CD4-positive, alpha-beta T cell (primary cell): ENCODE measurements at regions not wholly inside any gene's neighbourhood (a gene's known extent, or its start where the extent isn't known, plus 50 kb on each side); places are given as distances from the start of the nearest gene placed in this dataset.

Source experiments
- ATAC-seq: fragments of 200-7000 bp; cut with Tn5 transposase; one replicate; pipeline ENCODE4 v1.10.0; 2022; ENCODE audit warnings: mild to moderate bottlenecking; ENCODE audit not compliant: poor library complexity
- CTCF ChIA-PET: fragments of 350-600 bp; sonication (Branson Sonifier 250); formaldehyde crosslinking; loops from one replicate; lab custom pipeline; 2021; ENCODE audit warnings: antibody characterized with exemption, inconsistent platforms; lab: Charles Lee
- POLR2A ChIA-PET: fragments of 350-600 bp; sonication (Branson Sonifier 250); formaldehyde crosslinking; loops from one replicate; lab custom pipeline; 2021; ENCODE audit warnings: antibody characterized with exemption, inconsistent platforms; lab: Charles Lee
- DNase-seq, 14 experiments: peaks; one replicate each; pipeline ENCODE4 v3.0.0-alpha.2; 2013 to 2020; ENCODE audit warnings: mixed read lengths in 2 of 14
- H3K27ac ChIP-seq, 2 donors: one replicate each; pipeline versions ENCODE4 v1.5.1 to v1.7.0; 2013; ENCODE audit warnings: low read length in 2 of 2, low read depth in 1 of 2, mild to moderate bottlenecking in 1 of 2
- H3K27me3 ChIP-seq, 2 experiments: 1 replicate in 1 of 2; 2 replicates in 1 of 2; pipeline versions ENCODE4 v1.6.1 to v1.7.0; 2013; ENCODE audit warnings: low read length in 2 of 2, control low read depth in 1 of 2, mild to moderate bottlenecking in 1 of 2, moderate library complexity in 1 of 2; ENCODE audit not compliant: insufficient read depth in 2 of 2, control insufficient read depth in 1 of 2
- H3K36me3 ChIP-seq: one replicate; pipeline ENCODE4 v1.6.1; 2013; ENCODE audit warnings: low read length, control low read depth; ENCODE audit not compliant: insufficient read depth
- H3K4me1 ChIP-seq: one replicate; pipeline ENCODE4 v1.6.1; 2013; ENCODE audit warnings: low read length, control low read depth; ENCODE audit not compliant: insufficient read depth
- H3K4me3 ChIP-seq: one replicate; pipeline ENCODE4 v1.5.1; 2013; ENCODE audit warnings: mild to moderate bottlenecking, low read length, moderate library complexity
- H3K9me3 ChIP-seq, 2 experiments: 1 replicate in 1 of 2; 2 replicates in 1 of 2; pipeline versions ENCODE4 v1.6.1 to v1.7.0; 2013; ENCODE audit warnings: low read length in 2 of 2, mild to moderate bottlenecking in 2 of 2, control low read depth in 1 of 2, moderate library complexity in 1 of 2; ENCODE audit not compliant: control insufficient read depth in 1 of 2, insufficient read depth in 1 of 2
- H3K27ac Mint-ChIP-seq: one replicate; pipeline ENCODE4 v1.8.0; 2020; ENCODE audit warnings: mixed read lengths
- H3K27me3 Mint-ChIP-seq: one replicate; pipeline ENCODE4 v1.8.0; 2021; ENCODE audit warnings: mixed read lengths
- H3K36me3 Mint-ChIP-seq: one replicate; pipeline ENCODE4 v1.8.0; 2021; ENCODE audit warnings: low read depth, mixed read lengths
- H3K4me1 Mint-ChIP-seq: one replicate; pipeline ENCODE4 v1.8.0; 2021; ENCODE audit warnings: low read depth, mixed read lengths
- H3K4me3 Mint-ChIP-seq: one replicate; pipeline ENCODE4 v1.8.0; 2020; ENCODE audit warnings: mild to moderate bottlenecking, mixed read lengths
- H3K9me3 Mint-ChIP-seq: one replicate; pipeline ENCODE4 v1.8.0; 2020; ENCODE audit warnings: mixed read lengths
- CTCF ChIP-seq: fragments of 200-600 bp; IDR thresholded peaks from one replicate; pipeline ENCODE4 v1.8.0; 2022; ENCODE audit warnings: antibody characterized with exemption, mild to moderate bottlenecking
- intact Hi-C, 2 experiments: fragments of 100-400 bp; cut with DNase I in 1 of 2; cut with micrococcal nuclease in 1 of 2; formaldehyde crosslinking; loops; one replicate each; pipeline versions ENCODE4 v1.15.1 to v1.9.0; 2023 to 2025; cut with DNase I, micrococcal nuclease

DNA sequence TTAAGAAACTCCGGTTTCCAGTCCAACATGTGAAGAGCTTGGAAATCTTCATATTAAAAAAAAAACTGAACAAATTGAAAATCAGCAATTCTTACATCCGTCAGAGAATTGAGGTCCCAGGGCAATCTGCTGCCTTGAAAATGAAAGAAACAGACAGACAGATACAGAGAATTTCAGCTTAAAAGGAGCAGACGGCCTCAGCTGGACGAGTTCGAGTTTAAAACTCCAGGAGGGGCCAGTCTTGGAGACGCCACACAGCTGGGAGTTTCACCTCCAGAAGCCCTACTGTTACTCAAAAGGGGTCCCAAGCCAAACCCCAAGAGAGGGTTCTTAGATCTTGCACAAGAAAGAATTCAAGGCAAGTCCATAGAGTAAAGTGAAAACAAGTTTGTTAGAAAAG lies 226.5 kb upstream of the ARL4C start:
- ChIA-PET POLR2A (no interaction called here), CTCF (no interaction called here)
- intact Hi-C loops: no loop called here
- H3K27me3 ChIP-seq: peaks cover 0 to 2% of the 10 kb centered on the region in 2 experiments
- peaks cover 15% of the 10 kb centered on the region for H3K27me3 Mint-ChIP-seq
- H3K4me1 ChIP-seq: no peaks in the 10 kb centered on the region
- no peak overlapping the region for H3K27ac ChIP-seq
- H3K4me3 ChIP-seq: no peak overlapping the region
- H3K27ac Mint-ChIP-seq: no peak overlapping the region
- no peak overlapping the region for H3K4me3 Mint-ChIP-seq
- ATAC-seq (no peak), DNase-seq (no peak)
- no peaks in the 10 kb centered on the region for H3K36me3 ChIP-seq
- no peak for TF ChIP-seq CTCF
- H3K9me3 Mint-ChIP-seq: no peaks in the 10 kb centered on the region
- no peaks in the 10 kb centered on the region for H3K36me3 Mint-ChIP-seq
- no peaks in the 10 kb centered on the region for H3K4me1 Mint-ChIP-seq
- no peaks in the 10 kb centered on the region for H3K9me3 ChIP-seq

- ChIA-PET CTCF (no interaction called here), POLR2A (no interaction called here)
- no peak overlapping the region for H3K4me3 Mint-ChIP-seq
- no peaks in the 10 kb centered on the region for H3K4me1 Mint-ChIP-seq
- H3K36me3 Mint-ChIP-seq: no peaks in the 10 kb centered on the region
- Histone ChIP-seq H3K36me3 (no peaks in the 10 kb centered on the region), H3K4me1 (no peaks in the 10 kb centered on the region), H3K27ac (no peak overlapping the region), H3K27me3 (peaks cover 0 to 2% of the 10 kb centered on the region in 2 experiments), H3K9me3 (no peaks in the 10 kb centered on the region), H3K4me3 (no peak overlapping the region)
- DNase-seq: no peak
- no peaks in the 10 kb centered on the region for H3K9me3 Mint-ChIP-seq
- ATAC-seq: no peak
- TF ChIP-seq CTCF: no peak
- no peak overlapping the region for H3K27ac Mint-ChIP-seq
- H3K27me3 Mint-ChIP-seq: peaks cover 10% of the 10 kb centered on the region
- intact Hi-C loops: no loop called here
Measured at GRCh38 chr2:234722176-234722575, 225.3 kb upstream of the ARL4C start.

DNA sequence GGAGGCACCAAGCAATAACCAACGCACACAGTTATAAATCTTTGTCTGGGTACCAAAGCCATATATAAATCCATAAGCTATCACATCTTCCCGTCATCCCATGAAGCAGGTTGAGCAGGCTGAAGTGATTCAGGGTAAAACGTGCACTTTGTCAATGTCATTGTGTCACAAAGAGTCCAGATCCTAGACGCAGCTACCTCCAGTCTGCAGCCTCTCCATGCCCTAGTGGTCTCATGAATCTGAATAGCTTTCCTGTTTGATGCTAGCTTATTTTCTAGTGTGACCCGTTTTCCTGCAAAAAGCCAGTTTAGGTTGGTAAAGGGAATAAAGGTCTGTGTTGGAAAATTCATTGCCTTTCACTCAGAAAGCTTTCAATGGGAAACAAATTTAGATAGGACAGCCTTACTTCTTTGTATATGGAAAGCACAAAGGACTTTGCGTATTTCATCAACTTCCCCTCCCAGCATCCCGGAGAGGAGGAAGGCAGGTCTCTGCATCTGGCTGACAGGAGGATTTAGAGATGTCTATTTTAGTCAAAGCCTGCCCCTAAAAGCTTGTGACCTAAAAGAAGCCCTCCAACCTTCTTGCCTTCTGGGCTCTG lies 222.3 kb upstream of the ARL4C start:
- H3K27me3 Mint-ChIP-seq: peaks cover 5% of the 10 kb centered on the region
- no peaks in the 10 kb centered on the region for H3K4me1 Mint-ChIP-seq
- ATAC-seq (no peak), DNase-seq (no peak)
- TF ChIP-seq CTCF: no peak
- no peak overlapping the region for H3K27ac ChIP-seq
- no peaks in the 10 kb centered on the region for H3K9me3 ChIP-seq
- no peaks in the 10 kb centered on the region for H3K36me3 Mint-ChIP-seq
- H3K4me1 ChIP-seq: no peaks in the 10 kb centered on the region
- H3K4me3 Mint-ChIP-seq: no peak overlapping the region
- no peak overlapping the region for H3K27ac Mint-ChIP-seq
- no peaks in the 10 kb centered on the region for H3K9me3 Mint-ChIP-seq
- ChIA-PET CTCF (no interaction called here), POLR2A (no interaction called here)
- intact Hi-C loops: no loop called here
- peaks cover 0 to 2% of the 10 kb centered on the region in 2 experiments for H3K27me3 ChIP-seq
- H3K4me3 ChIP-seq: no peak overlapping the region
- H3K36me3 ChIP-seq: no peaks in the 10 kb centered on the region
